ENCODE measurements at regions not wholly inside any gene's neighbourhood (a gene's known extent, or its start where the extent isn't known, plus 50 kb on each side); places are given as distances from the start of the nearest gene placed in this dataset.
"Not testable (repeated sequence)": the region's sequence is repeated elsewhere in the genome, so short reads cannot be mapped to it uniquely, and the experiment has no call there.

GRCh38 chr4:58368221-58368620, 1258.0 kb upstream of the IGFBP7 start:
- no peak for DNase-seq (ENCODE audit: low read depth)

- no peak for DNase-seq (ENCODE audit: low read depth)
Measured at GRCh38 chr4:58360354-58361133, 1250.4 kb upstream of the IGFBP7 start.

- DNase-seq (ENCODE audit: low read depth): no peak
Measured at GRCh38 chr4:58359590-58359989, 1249.4 kb upstream of the IGFBP7 start.

GRCh38 chr4:58357947-58358346, 1247.8 kb upstream of the IGFBP7 start:
- DNase-seq (ENCODE audit: low read depth): no peak

- no peak for DNase-seq (ENCODE audit: low read depth)
Measured at GRCh38 chr4:58325070-58325469, 1214.9 kb upstream of the IGFBP7 start.

- DNase-seq (ENCODE audit: low read depth): no peak
Measured at GRCh38 chr4:58313444-58313843, 1203.3 kb upstream of the IGFBP7 start.

- DNase-seq (ENCODE audit: low read depth): no peak
Measured at GRCh38 chr4:58303456-58303855, 1193.3 kb upstream of the IGFBP7 start.

- no peak for DNase-seq (ENCODE audit: low read depth)
Measured at GRCh38 chr4:58301376-58301999, 1191.3 kb upstream of the IGFBP7 start.

- no peak for DNase-seq (ENCODE audit: low read depth)
Measured at GRCh38 chr4:58286335-58286734, 1176.2 kb upstream of the IGFBP7 start.

- DNase-seq (ENCODE audit: low read depth): not testable (repeated sequence)
Measured at GRCh38 chr4:58280928-58281327, 1170.7 kb upstream of the IGFBP7 start.

GRCh38 chr4:58275856-58276255, 1165.7 kb upstream of the IGFBP7 start:
- no peak for DNase-seq (ENCODE audit: low read depth)

- no peak for DNase-seq (ENCODE audit: low read depth)
Measured at GRCh38 chr4:58274553-58274952, 1164.4 kb upstream of the IGFBP7 start.

- DNase-seq (ENCODE audit: low read depth): no peak
Measured at GRCh38 chr4:58272311-58272710, 1162.1 kb upstream of the IGFBP7 start.

GRCh38 chr4:58265734-58266133, 1155.5 kb upstream of the IGFBP7 start:
- DNase-seq (ENCODE audit: low read depth): no peak

- no peak for DNase-seq (ENCODE audit: low read depth)
Measured at GRCh38 chr4:58261526-58261925, 1151.3 kb upstream of the IGFBP7 start.

GRCh38 chr4:58254291-58254690, 1144.1 kb upstream of the IGFBP7 start:
- no peak for DNase-seq (ENCODE audit: low read depth)

- DNase-seq (ENCODE audit: low read depth): no peak
Measured at GRCh38 chr4:58252656-58253055, 1142.5 kb upstream of the IGFBP7 start.

GRCh38 chr4:58247792-58248191, 1137.6 kb upstream of the IGFBP7 start:
- DNase-seq (ENCODE audit: low read depth): no peak

GRCh38 chr4:58225460-58225859, 1115.3 kb upstream of the IGFBP7 start:
- DNase-seq (ENCODE audit: low read depth): no peak

GRCh38 chr4:58219179-58219578, 1109.0 kb upstream of the IGFBP7 start:
- DNase-seq (ENCODE audit: low read depth): no peak

GRCh38 chr4:58216461-58216860, 1106.3 kb upstream of the IGFBP7 start:
- DNase-seq (ENCODE audit: low read depth): no peak

- no peak for DNase-seq (ENCODE audit: low read depth)
Measured at GRCh38 chr4:58214376-58214775, 1104.2 kb upstream of the IGFBP7 start.

GRCh38 chr4:58209551-58209950, 1099.4 kb upstream of the IGFBP7 start:
- DNase-seq (ENCODE audit: low read depth): no peak

GRCh38 chr4:58209001-58209400, 1098.8 kb upstream of the IGFBP7 start:
- no peak for DNase-seq (ENCODE audit: low read depth)
